AML-193 (cell line): ENCODE measurements at regions not wholly inside any gene's neighbourhood (a gene's known extent, or its start where the extent isn't known, plus 50 kb on each side); places are given as distances from the start of the nearest gene placed in this dataset.

ENCODE experiments used
- DNase-seq, 2 experiments: peaks; one replicate each; lab custom pipeline; 2025; lab: John Stamatoyannopoulos, UW

DNA sequence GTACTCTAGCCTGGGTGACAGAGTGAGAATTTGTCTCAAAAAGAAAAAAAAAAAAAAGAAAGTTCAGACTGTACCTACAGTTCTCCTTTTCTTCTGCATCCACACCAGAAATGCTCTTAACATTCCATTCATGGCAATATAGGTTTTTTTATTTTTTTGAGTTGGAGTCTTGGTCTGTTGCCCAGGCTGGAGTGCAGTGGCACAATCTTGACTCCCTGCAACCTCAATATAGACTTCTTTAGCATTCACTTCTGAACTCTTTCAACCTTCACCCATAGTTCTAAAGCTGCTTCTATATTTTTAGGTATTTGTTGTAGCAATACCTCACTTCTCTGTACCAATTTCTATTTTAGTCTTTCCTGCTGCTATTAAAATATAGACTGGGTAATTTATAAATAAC lies 1095.7 kb downstream of the FLRT2 start:
- DNase-seq, result no peak

DNA sequence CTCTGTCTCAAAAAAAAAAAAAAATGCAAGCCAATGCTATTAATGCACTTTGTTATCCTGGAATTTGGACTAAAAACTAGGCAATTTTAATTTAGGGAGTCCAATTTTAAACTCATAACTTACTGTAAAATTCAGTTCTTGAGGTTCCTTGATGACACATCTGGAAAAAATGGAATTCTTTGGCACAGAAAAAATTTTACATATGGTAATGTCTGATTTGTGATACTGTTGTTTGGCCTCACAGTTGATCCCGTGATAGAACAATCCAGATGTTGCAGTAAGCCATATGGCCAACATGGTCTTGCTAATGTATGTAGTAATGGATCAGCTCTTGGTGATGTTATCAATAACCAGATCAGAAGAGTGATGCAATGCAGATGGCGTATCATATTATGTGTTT lies 1089.8 kb downstream of the FLRT2 start:
- no peak for DNase-seq

DNA sequence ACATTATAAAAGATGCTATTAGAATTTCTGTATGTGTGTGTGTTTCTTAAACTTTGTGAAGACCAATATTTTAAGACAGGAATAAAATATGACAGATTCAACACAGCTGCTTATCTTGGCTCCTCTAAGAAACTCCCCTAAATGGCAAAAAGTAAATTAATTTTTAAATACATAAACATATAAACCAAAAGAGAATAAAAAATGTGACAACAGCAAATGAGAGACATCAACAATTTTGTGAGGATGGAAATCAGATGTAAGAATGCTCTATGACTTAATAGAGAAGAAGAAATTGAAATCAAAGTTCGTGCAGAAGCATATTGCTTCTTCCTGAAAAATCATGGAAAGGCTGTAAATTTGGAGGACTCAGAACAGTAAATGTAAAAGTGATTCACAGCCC lies 1083.8 kb downstream of the FLRT2 start:
- no peak for DNase-seq

DNA sequence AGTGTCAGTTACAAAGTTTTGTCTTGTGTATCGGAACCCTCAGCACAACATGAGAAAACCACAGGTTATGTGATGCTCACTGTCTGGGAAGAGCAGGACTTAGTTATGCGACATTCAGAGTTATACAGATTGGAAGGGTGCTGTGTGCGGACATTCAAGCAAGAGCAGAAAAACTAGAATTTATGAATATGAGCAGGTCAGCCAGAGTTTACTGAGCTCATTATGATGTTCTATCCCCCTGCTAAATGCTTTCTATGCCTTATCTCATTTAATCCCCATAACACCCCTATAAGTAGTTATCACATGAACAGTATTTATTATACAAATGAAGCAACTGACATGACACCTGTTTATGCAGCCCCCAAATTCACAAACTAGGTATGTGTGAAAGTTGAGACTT lies 1083.2 kb downstream of the FLRT2 start:
- DNase-seq, result no peak

DNA sequence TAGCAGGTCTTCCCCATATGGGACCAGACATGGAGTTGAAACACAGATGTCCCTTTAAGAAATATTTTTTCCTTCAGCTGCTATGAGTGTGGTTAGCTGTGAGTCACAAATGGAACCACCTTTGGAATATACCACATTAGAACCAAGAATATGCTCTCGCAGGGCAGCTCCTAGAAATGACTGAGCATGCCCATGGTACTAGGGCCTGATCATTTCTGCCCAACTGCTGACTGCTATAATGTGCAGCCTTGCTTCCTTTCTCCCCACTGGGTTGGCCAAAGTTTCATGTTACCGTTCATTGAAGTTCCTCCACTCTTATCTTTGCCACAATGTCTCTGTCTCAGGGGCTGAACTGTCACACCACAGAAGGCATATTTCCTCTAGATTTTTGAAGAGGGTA lies 1074.6 kb downstream of the FLRT2 start:
- DNase-seq, result no peak

DNA sequence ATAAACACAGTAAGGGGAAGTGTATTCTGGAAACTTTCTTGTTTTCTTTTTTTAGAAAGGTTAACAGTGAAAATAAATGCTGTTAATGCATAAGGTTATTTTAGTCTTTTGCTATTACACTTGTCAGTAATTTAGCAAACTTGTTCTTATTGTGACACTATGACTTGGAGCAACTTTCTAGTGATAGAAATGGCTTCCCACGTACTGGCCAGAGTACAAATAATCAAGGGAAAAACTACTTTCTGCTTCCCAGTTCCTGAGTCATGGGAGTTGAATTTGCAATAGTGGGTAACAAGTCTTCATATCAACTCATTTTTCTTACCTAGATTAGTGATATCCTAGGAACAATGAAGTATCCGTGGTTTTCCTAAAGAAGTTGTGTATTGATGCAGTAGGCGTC lies 1072.3 kb downstream of the FLRT2 start:
- no peak for DNase-seq

DNA sequence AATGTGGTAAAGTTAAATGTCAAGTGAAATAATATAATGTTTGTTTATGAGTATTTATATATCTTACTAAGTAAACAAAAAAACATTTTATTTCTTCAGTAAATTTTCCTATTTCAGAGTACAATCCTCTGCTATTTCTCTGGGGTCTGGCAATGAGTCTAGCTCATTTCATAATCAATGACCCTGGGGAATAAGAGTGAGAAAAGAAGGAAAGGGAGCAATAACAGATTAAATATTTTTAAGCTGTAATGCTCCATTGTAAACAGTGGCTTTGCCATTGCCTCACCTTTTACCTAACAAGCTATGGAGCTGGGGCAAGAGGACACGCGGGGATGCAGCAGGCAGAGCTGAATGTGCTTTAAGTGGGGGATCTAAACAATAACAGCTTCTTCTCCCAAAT lies 1071.9 kb downstream of the FLRT2 start:
- no peak for DNase-seq

DNA sequence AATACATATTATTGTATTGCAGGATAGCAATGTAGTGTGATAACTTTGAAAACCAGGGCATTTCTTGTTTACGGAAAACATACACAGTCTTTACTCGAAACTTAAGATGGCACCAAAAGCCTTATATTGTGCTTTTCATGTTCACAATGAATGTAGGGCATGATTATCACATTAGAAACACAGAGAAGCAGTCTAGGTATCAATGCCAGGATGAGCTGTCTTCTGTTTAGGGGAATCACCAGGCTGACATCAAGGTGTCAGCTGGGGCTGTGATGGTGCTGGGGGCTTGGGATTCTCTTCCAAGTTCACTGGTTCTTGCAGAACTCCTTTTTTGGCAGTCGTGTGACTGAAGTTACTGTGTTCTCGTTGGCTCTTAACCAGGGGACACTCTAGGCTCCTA lies 1067.3 kb downstream of the FLRT2 start:
- DNase-seq, result no peak

DNA sequence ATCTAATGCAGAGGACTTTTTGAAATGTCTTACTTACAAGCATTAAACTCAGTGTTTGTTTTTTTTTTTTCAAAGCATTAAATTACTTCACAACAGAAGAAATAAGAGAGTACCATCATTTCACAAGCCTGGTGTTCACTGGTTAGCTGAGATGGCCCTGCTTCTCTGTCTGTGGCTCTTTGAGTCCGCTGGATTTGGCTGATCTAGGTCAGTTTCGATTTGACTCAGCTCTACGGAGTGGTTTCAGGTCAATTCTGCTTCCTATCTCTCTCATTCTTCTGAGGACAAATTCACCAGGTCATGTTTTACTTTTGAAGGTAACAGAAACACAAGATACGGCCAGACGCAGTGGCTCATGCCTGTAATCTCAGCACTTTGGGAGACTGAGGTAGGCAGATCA lies 1066.1 kb downstream of the FLRT2 start:
- DNase-seq, result no peak

DNA sequence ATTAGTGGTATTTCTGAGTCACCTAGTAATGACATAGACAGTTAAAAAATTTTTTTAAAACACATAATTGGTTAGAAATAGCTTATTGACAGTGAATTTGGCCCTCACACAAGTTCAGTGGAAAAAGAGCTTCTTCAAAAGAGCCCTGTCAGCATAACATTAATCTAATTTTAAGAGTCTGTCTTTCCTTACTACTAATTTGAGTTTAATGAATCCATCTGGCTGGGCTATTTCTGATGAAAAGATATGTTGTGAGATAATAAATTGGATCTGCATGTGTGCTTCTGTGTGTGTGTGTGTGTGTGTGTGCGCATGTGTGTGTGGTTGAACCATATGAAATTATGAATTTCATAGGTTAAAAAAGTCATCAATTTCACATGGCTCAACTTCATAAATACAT lies 1045.2 kb downstream of the FLRT2 start:
- no peak for DNase-seq

DNA sequence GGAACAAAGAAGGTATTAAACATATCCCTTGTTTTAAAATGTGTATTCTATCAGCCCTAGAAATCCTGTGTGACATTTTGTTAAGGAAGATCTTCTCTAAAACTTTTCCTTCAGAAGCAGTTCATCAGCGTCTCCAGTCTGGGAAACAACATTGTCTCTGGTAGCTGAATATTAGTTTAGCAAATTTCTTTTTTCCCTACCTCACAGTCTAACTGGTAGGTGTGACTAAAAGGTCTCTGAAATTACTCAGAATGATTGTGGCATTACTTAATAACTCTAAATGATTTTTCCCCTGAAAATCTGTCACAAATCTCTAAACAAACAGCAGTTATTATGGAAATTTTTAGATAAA lies 1044.8 kb downstream of the FLRT2 start:
- no peak for DNase-seq

DNA sequence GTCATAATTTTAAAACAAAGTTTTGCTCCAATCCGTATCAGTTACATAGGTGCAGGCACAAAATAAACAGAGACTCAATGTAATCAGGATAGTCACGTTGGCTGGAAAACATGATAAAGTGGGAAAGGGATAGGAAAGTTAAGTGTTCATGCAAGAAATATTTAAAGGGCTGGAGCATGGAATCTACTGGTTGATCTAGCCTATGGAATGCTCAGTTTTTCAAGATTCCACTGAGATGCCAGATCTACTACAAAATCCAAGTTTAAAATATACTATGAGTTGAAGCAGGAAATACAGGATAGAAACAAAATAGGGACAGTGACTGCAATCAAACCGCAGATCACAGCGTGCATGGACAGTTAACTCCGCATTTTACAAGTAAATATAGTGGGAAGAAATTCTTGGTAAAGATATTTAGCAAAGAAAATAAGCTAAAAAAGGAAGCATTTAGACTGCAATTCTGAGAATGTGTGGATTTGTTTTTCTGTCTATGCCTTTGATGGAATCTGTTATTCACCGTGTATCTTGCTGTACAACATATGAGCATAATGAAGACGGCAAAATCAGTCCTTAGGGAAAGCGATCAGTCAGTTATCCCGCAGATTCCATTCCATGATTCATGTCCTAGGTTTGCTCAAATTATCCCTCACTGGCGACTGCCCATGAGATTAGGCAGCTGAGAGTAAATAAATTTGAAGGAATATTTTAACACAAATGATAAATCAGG lies 1044.3 kb downstream of the FLRT2 start:
- DNase-seq, result no peak

DNA sequence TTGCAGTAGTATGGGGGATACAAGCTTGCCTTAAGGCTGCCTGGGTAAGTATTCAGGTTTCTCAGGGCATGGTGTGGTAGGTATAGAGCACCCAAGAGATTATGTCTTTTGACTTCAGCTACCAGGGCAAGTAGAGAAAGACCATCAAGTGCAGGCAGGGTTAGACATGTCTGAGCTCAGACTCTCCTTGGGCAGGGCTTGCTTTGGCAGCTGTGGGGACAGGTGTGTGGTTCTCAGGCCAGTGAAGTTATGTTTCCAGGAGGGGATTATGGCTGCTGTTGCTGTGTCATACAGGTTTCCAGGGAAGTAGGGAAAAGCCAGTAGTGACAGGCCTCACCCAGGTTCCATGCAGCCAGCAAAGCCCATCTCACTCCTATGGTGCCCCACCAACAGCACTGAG lies 1040.4 kb downstream of the FLRT2 start:
- DNase-seq, result no peak

DNA sequence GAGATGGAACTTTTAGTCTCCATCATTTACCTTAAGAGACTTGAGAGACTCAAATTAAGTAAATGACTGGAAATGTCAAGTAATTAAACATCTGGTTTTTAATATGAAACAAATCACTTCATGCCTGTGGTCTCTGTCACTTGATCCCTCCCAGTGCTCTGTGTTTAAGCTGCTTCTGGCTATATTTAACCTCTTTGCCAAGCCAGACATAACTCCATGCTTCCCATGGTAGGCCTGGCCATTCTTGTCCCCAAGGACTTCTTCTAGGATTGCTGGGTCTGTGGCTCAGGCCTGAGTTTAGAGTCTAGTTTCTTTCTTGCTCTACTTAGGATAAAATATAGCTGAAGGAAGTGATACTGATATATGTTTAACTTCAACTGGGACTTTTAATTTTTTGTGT lies 1013.6 kb downstream of the FLRT2 start:
- no peak for DNase-seq

DNA sequence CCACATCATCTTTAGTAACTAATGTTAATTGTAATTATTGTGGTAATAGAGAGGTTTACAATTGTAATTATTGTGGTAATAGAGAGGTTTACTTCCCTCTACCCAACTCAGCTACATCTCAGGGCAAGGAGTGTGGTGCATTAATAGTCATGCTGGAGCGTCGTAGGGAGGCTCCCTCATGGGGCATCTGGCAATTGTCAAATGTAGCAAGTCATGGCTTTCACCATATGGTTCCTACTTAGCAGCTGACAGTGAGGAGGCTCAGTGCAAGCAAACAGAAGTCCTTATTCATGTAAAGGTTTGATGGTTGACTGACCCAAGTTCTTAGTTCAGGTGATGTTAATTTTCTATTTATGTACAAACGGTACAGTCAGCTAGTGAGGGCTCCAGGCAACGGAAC lies 1012.0 kb downstream of the FLRT2 start:
- no peak for DNase-seq

DNA sequence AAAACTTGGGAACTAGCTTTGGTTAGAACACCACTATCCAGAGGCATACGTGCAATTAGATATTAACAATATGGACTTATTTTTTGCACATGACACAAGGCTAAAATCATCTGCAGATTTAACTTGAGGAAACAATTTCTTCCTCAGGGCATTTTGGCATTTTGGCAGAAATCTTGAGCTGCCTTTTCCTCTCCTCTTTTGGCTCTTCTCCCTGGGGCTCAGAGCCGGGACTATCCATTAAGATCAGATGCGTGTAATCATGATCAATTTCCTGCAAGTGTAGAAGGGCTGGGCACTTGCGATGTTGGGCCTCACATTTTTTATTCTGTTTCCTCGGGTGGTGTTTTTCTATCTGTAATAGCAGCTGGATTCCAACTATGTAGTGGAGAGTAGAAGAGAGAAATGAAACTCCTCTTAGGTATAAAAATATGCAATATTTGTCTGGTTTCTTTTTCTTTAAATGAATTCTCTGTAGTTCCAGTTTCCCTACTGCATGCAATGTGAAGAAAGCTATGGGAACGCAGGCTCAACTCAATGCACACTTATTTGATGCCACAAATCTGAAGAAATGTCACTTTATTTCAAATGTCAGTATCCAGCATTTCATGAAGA lies 1010.8 kb downstream of the FLRT2 start:
- no peak for DNase-seq

DNA sequence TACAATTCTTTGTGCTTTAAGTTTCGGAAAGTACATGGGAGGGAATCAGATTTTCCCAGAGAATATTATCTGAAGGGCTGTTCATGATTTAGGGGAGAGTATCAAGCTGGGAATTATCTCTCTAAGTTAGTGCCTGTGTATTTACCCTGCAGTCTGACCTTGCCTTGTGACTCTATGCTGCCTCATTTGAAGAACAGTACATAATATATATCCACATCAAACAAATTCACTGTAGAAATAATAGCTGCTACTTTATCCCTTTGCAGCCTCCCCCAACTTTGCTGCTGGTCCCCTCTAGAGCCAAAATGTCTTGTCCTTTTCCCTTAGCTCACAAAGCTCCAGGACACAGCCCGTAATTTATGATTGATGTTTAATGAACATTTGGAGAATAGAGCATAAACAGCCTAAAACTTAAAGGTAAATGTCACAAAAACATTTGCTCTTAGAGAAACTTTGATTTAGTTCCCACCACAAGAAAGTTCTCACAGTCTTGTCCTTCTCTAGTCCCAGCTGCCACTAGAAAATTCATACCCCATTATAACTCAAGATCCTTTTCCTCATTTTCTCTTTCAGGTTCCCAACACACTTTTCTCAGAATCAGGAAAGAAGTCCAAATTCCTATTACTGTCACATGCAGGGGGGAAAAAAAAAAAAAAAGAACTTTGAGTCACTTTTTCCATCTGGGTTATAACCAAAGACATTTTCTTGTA lies 1009.6 kb downstream of the FLRT2 start:
- DNase-seq, result no peak

DNA sequence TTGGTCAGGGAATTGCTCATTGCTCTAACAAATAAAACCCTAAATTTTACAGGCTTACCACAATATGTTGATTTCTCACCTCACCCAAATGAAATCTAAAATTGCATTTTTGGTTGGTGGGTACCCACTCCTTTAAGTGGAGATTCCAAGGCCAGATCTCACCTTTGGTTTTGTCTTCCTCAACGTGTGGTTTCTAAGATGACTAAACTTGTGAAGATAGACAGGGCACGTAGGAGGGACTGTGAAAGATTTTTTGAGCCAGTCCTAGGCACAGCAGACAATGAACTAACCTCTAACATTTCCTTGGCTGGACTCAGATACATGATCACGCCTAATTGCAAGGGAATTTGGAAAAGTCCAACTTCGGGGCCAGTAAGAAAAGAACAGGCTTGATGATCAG lies 1003.9 kb downstream of the FLRT2 start:
- DNase-seq, result no peak

DNA sequence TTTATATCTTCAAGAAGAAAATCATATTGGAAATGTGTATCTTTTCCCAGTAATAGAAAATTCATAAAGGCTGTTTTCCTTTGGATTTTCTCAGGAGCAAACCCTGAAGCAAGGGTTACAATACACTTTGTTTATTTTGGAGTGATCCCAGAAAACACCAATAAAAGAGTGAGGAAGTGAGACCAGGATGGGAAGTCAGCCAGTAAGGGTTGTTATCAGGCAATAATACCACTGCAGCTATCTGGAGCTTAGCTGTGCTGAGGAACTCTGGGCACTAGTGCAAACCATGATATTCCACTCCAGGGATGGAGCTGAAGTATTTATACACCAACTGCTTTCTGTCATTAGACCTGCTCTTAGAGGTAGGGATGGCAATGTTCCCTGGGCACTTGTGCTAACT lies 1002.3 kb downstream of the FLRT2 start:
- DNase-seq, result no peak

DNA sequence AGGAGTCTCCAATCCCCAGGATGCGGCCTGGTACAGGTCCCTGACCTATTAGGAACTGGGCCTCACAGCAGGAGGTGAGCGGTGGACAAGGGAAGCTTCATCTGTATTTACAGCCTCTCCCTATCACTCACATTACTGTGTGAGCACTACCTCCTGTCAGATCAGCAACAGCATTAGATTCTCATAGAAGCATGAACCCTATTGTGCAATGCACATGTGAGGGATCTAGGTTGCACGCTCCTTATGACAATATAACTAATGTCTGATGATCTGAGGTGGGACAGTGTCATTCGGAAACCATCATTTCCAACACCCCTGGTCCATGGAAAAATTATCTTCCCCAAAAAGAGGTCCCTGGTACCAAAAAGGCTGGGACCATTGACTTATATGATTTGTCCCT lies 1000.5 kb downstream of the FLRT2 start:
- DNase-seq, result no peak

DNA sequence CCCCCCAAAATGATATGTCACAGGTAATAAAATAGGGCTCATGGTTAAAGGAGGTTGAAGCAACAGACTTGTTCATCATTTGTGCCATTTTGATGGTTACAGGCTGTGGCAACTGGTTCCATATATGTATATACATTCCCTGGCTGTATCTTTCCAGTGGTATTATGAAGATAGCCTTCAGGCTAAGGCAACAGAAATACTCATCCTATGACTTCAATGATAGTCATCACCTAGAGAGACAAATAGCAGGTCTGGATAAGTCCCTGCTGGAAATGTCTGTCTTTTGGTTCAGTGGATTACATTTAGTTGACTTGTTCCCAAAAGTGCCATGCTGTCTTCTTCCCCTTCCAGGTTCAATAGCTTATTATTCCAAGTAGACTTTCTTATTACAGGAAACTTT lies 997.4 kb downstream of the FLRT2 start:
- DNase-seq, result no peak

DNA sequence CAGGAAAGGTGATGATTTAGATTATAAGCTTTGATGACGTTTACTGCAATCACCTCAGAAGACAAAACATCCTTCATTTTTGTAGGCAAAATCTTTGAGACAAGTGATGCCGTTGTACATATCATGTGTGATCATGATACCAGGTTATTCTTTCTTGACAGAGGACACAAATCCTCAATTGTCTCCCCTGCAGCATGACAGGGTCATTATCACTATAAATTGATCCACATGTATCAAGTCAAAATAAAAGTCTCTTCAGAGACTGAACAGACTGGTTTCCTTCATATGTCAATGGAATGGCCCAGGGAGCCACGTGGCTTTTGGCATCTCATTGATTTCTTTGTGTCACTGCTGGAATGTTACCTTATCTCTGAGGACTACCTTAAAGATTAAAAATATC lies 995.7 kb downstream of the FLRT2 start:
- no peak for DNase-seq

DNA sequence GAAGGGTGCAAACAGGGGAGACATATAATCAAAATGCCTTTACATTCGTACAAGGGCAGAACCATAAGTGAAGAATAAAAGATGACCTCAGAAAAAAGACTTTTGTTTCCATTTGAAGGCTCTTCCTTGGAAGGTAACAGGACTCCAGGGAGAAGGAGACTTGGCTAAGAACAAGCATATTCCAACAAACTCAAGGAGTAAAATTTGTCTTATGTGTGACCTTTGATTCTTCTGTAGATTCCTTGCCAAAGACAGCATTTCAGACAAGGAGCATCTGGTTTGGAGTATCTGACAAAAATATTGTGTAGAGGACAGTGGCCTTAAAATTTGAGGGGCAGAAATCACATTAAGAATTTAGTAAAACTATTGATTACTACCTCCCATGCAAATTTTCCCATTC lies 991.9 kb downstream of the FLRT2 start:
- no peak for DNase-seq
